Colonic mucosa (tissue), 4 donors: ENCODE measurements at regions not wholly inside any gene's neighbourhood (a gene's known extent, or its start where the extent isn't known, plus 50 kb on each side); places are given as distances from the start of the nearest gene placed in this dataset. TPM values are rescaled to one million over a fixed set of nuclear protein-coding genes. Genes with fewer than 3 reads are reported as not detected.
"Not testable (repeated sequence)": the region's sequence is repeated elsewhere in the genome, so short reads cannot be mapped to it uniquely, and the experiment has no call there.

Source experiments
- DNase-seq: peaks from one replicate; pipeline ENCODE4 v3.0.0-alpha.2; 2020
- H3K27ac ChIP-seq: fragments of 200-600 bp; one replicate; pipeline ENCODE4 v1.8.0; 2021
- H3K27me3 ChIP-seq: fragments of 200-600 bp; one replicate; pipeline ENCODE4 v1.8.0; 2021
- H3K36me3 ChIP-seq: fragments of 200-600 bp; one replicate; pipeline ENCODE4 v1.8.0; 2021
- H3K4me1 ChIP-seq: fragments of 200-600 bp; one replicate; pipeline ENCODE4 v1.8.0; 2021; ENCODE audit warnings: mild to moderate bottlenecking
- H3K4me3 ChIP-seq: fragments of 200-600 bp; one replicate; pipeline ENCODE4 v1.8.0; 2021
- H3K9ac ChIP-seq, 2 donors: one replicate each; pipeline ENCODE4 v1.7.0; 2013; ENCODE audit warnings: control low read depth in 2 of 2, low read depth in 2 of 2, low read length in 2 of 2
- H3K9me3 ChIP-seq: fragments of 200-600 bp; one replicate; pipeline ENCODE4 v1.8.0; 2021
- intact Hi-C: fragments of 100-400 bp; cut with DNase I; formaldehyde crosslinking; loops from one replicate; pipeline ENCODE4 v1.14.1; 2022
- microRNA-seq: library from miRNA; unstranded; fragments of <30 nt; microRNA quantifications from one replicate; pipeline ENCODE4, GENCODE V29; 2019
- donor health status: healthy.
- donor health status: DM: no; HTN: no; CAD: no.
- donor health status: DM: no; HTN: no; CAD: no.

DNA sequence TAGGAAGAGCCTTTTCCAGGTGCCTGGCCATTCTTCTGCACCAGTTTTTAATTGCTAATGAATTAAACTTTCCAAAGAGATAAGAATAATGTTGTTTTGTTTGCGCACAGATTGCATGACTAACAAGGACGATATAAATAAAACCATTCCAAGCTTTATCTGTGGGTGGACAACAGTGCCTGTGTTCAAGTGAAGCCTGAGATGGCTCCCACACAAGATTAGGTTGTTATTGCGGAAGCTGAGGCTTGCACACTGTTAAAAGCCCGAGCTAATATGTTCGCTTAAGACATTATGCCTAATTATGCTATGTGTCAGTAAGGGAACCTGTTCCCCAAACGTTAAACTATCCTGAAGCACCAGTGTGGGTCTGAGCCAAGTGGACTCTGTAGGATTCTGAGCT is 58.5 kb upstream of the NBPF11 start:
- H3K9me3 ChIP-seq, H3K4me3 ChIP-seq, H3K9ac ChIP-seq, H3K4me1 ChIP-seq, intact Hi-C loops, H3K27me3 ChIP-seq, DNase-seq, H3K36me3 ChIP-seq, H3K27ac ChIP-seq: not testable (repeated sequence)

DNA sequence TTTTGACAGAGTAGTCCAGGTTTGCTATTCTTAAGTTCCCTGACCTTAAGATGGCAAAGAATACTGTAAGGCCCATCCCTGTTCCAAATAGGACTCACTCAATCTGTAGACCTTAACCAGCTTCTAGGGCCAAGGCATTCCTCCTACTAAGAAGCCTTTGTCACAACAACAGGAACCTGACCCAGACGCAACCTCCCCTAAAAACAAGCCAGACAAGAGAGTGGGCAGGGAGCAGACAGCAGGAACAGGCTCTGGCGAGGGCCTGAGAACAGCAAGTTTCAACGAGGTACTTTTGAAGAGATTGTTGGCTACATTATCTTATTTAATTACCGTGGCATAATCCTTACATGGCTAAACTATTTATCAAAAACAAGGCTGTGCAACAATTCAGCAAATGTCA is 58.1 kb upstream of the NBPF11 start:
- H3K27ac ChIP-seq, H3K9me3 ChIP-seq, H3K36me3 ChIP-seq, H3K4me3 ChIP-seq, H3K4me1 ChIP-seq, H3K27me3 ChIP-seq, DNase-seq, intact Hi-C loops, H3K9ac ChIP-seq: not testable (repeated sequence)

DNA sequence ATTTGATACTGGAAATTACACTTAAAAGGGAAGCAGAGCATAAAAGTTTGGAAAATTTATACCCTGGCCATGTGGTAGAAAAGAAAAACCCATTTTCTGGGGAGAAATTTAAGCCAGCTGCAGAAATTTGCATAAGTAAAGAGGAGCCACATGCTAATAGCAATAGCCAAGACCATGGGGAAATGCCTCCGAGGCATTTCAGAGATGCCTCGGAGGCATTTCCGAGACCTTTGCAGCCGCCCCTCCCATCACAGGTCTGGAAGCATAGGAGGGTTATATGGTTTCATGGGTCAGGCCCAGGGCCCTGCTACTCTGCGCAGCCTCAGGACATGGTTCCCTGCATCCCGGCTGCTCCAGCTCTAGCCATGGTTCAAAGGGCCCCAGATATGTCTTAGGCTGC is 49.9 kb upstream of the NBPF11 start:
- DNase-seq, H3K36me3 ChIP-seq, H3K27ac ChIP-seq, H3K27me3 ChIP-seq, intact Hi-C loops, H3K4me1 ChIP-seq, H3K9ac ChIP-seq, H3K9me3 ChIP-seq, H3K4me3 ChIP-seq: not testable (repeated sequence)

Small RNA genes lying in the stretch of these regions (microRNA-seq; reads per million reads assigned to microRNA genes)
- gene MIR5087 (not detected), gene MIR6077 (not detected)
